ENCODE measurements at regions not wholly inside any gene's neighbourhood (a gene's known extent, or its start where the extent isn't known, plus 50 kb on each side); places are given as distances from the start of the nearest gene placed in this dataset.

- RAD21 ChIA-PET (ENCODE audit: low non-redundant PET in 1 of 2, low total read pairs in 2 of 2, uncharacterized antibody in 2 of 2, unreplicated experiment in 2 of 2): no interaction called here
Observed at GRCh38 chr9:31112491-31112890, 1272.0 kb upstream of the ACO1 start.

DNA sequence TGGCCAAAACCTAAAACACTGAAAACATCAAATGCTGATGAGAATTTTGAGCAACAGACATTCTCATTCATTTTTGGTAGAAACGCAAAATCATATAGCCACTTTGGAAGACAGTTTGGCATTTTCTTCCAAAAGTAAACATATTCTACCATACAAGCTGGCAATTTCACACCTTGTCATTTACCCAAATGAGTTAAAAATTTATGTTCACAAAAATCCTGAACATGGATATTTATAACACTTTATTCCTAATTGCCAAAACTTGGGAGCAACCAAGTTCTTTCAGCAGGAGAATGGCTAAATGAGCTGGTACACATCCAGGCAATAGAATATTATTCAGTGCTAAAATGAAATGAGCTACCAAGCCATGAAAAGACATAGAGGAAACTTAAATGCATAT lies 1270.1 kb upstream of the ACO1 start:
- Histone ChIP-seq H2AFZ (ENCODE audit: low read depth, low read length, poor library complexity, severe bottlenecking) (no peak overlapping the region), H3K4me1 (ENCODE audit: control insufficient read depth in 1 of 2, insufficient read depth in 2 of 2, low read length in 2 of 2) (no peaks in the 10 kb centered on the region), H3K9me2 (ENCODE audit: insufficient read depth) (no peaks in the 10 kb centered on the region), H3K79me2 (ENCODE audit: insufficient read depth, low read length) (no peaks in the 10 kb centered on the region), H4K20me1 (ENCODE audit: insufficient read depth) (no peaks in the 10 kb centered on the region), H3K27ac (ENCODE audit: low read depth, low read length) (no peak overlapping the region), H3K9me3 (ENCODE audit: control insufficient read depth in 1 of 2, insufficient read depth in 1 of 2, low read depth in 1 of 2, low read length in 2 of 2) (no peaks in the 10 kb centered on the region), H3K9ac (ENCODE audit: low read length) (no peak overlapping the region), H3K4me2 (ENCODE audit: low read length) (no peak overlapping the region), H3K4me3 (replicated peaks in 1 of 2; ENCODE audit: low read depth in 1 of 2, low read length in 2 of 2) (no peak overlapping the region), H3K27me3 (ENCODE audit: insufficient read depth, low read length) (no peaks in the 10 kb centered on the region), H3K36me3 (ENCODE audit: control insufficient read depth in 1 of 2, insufficient read depth in 2 of 2, low read length in 2 of 2) (no peaks in the 10 kb centered on the region)
- ChIA-PET POLR2A (no interaction called here), RAD21 (ENCODE audit: low non-redundant PET in 1 of 2, low total read pairs in 2 of 2, uncharacterized antibody in 2 of 2, unreplicated experiment in 2 of 2) (no interaction called here), CTCF (no interaction called here)
- DNase-seq (ENCODE audit: low read depth, low spot score) (no peak), ATAC-seq (no peak)
- intact Hi-C loops (cut with micrococcal nuclease): no loop called here
- BruUV-seq (replicated peaks): no TSS peak
- TF ChIP-seq CEBPB (IDR thresholded peaks at IDR 0.05; ENCODE audit: low read depth) (no peak), SP1 (IDR thresholded peaks at IDR 0.05; ENCODE audit: low read depth) (no peak), SRF (IDR thresholded peaks at IDR 0.05; ENCODE audit: low read depth) (no peak), ELF1 (IDR thresholded peaks at IDR 0.05; ENCODE audit: borderline replicate concordance, low read depth) (no peak), TCF7L2 (IDR thresholded peaks at IDR 0.05; ENCODE audit: borderline replicate concordance, extremely low read depth, insufficient read depth, insufficient read length) (no peak), CBX3 (IDR thresholded peaks at IDR 0.05; ENCODE audit: low read depth) (no peak), YY1 (IDR thresholded peaks at IDR 0.05; ENCODE audit: extremely low read depth, insufficient replicate concordance, low read depth, low read length) (no peak), ZFX (IDR thresholded peaks at IDR 0.05) (no peak), EZH2 (IDR thresholded peaks at IDR 0.05) (no peak), FOSL1 (IDR thresholded peaks at IDR 0.05; ENCODE audit: low read depth) (no peak), POLR2A (IDR thresholded peaks at IDR 0.05; ENCODE audit: borderline replicate concordance, extremely low read depth, insufficient read depth, insufficient read length) (no peak), SIN3A (IDR thresholded peaks at IDR 0.05; ENCODE audit: low read depth) (no peak), EZH2phosphoT487 (IDR thresholded peaks at IDR 0.05; ENCODE audit: borderline replicate concordance) (no peak), RAD21 (IDR thresholded peaks at IDR 0.05; ENCODE audit: low read depth) (no peak)

More at GRCh38 chr9:31112491-31112890, 1272.0 kb upstream of the ACO1 start:
- no peaks in the 10 kb centered on the region for H3K27me3 ChIP-seq (ENCODE audit: insufficient read depth, low read length)
- TF ChIP-seq ZBTB33 (IDR thresholded peaks at IDR 0.05; ENCODE audit: extremely low read depth, insufficient replicate concordance, low read length): no peak
- no peak for TF ChIP-seq EZH2phosphoT487 (IDR thresholded peaks at IDR 0.05; ENCODE audit: borderline replicate concordance)
- TF ChIP-seq JUND (IDR thresholded peaks at IDR 0.05): no peak
- TF ChIP-seq SP1 (IDR thresholded peaks at IDR 0.05; ENCODE audit: low read depth): no peak
- TF ChIP-seq POLR2A (IDR thresholded peaks at IDR 0.05; ENCODE audit: borderline replicate concordance, extremely low read depth, insufficient read depth, insufficient read length): no peak
- TF ChIP-seq YY1 (IDR thresholded peaks at IDR 0.05; ENCODE audit: extremely low read depth, insufficient replicate concordance, low read depth, low read length): no peak
- no peaks in the 10 kb centered on the region for H3K9me2 ChIP-seq (ENCODE audit: insufficient read depth)
- no peak overlapping the region for H3K27ac ChIP-seq (ENCODE audit: low read depth, low read length)
- ChIA-PET CTCF (no interaction called here), POLR2A (no interaction called here)
- intact Hi-C loops (cut with micrococcal nuclease): no loop called here
- H3K4me2 ChIP-seq (ENCODE audit: low read length): no peak overlapping the region
- no peak for DNase-seq (ENCODE audit: low read depth, low spot score)
- H3K9me3 ChIP-seq (ENCODE audit: control insufficient read depth in 1 of 2, insufficient read depth in 1 of 2, low read depth in 1 of 2, low read length in 2 of 2): no peaks in the 10 kb centered on the region
- H3K4me1 ChIP-seq (ENCODE audit: control insufficient read depth in 1 of 2, insufficient read depth in 2 of 2, low read length in 2 of 2): no peaks in the 10 kb centered on the region
- no peak for ATAC-seq
- H2AFZ ChIP-seq (ENCODE audit: low read depth, low read length, poor library complexity, severe bottlenecking): no peak overlapping the region
- no peaks in the 10 kb centered on the region for H3K36me3 ChIP-seq (ENCODE audit: control insufficient read depth in 1 of 2, insufficient read depth in 2 of 2, low read length in 2 of 2)
- H3K9ac ChIP-seq (ENCODE audit: low read length): no peak overlapping the region
- H3K79me2 ChIP-seq (ENCODE audit: insufficient read depth, low read length): no peaks in the 10 kb centered on the region
- BruUV-seq (replicated peaks): no TSS peak
- no peak overlapping the region for H3K4me3 ChIP-seq (replicated peaks in 1 of 2; ENCODE audit: low read depth in 1 of 2, low read length in 2 of 2)
- H4K20me1 ChIP-seq (ENCODE audit: insufficient read depth): no peaks in the 10 kb centered on the region
